B cell (primary cell): ENCODE measurements at regions not wholly inside any gene's neighbourhood (a gene's known extent, or its start where the extent isn't known, plus 50 kb on each side); places are given as distances from the start of the nearest gene placed in this dataset.

ENCODE experiments used
- ATAC-seq: fragments of 200-7000 bp; cut with Tn5 transposase; one replicate; pipeline ENCODE4 v1.10.0; 2021; ENCODE audit warnings: low read depth, mild to moderate bottlenecking, moderate number of reproducible peaks, moderate library complexity
- CTCF ChIA-PET: fragments of 350-600 bp; sonication (Branson Sonifier 250); formaldehyde crosslinking; loops from one replicate; lab custom pipeline; 2021; ENCODE audit warnings: antibody characterized with exemption, inconsistent platforms; lab: Charles Lee
- POLR2A ChIA-PET: fragments of 350-600 bp; sonication (Branson Sonifier 250); formaldehyde crosslinking; loops from one replicate; lab custom pipeline; 2021; ENCODE audit warnings: antibody characterized with exemption; lab: Charles Lee
- DNase-seq: peaks from one replicate; pipeline ENCODE4 v3.0.0; 2013
- H2AFZ ChIP-seq: 2 replicates; pipeline ENCODE4 v1.6.1; 2012; ENCODE audit warnings: mild to moderate bottlenecking, low read depth, low read length; ENCODE audit not compliant: insufficient read depth, poor library complexity, severe bottlenecking
- H3K27ac ChIP-seq, 2 donors: 1 replicate in 1 of 2; 2 replicates in 1 of 2; pipeline ENCODE4 v1.5.1; 2012 to 2013; ENCODE audit warnings: low read length in 2 of 2, mild to moderate bottlenecking in 2 of 2, moderate library complexity in 1 of 2
- H3K27me3 ChIP-seq, 4 experiments: fragments of 200-600 bp in 1 of 4; sonication (generic) in 1 of 4; replicated peaks in 1 of 4; 1 replicate in 2 of 4; 2 replicates in 2 of 4; pipeline versions ENCODE4 v1.6.1 to v1.7.0; 2013 to 2016; ENCODE audit warnings: low read length in 3 of 4, mild to moderate bottlenecking in 2 of 4, mixed read lengths in 1 of 4, moderate library complexity in 1 of 4; ENCODE audit not compliant: insufficient read depth in 4 of 4, control insufficient read depth in 3 of 4; ENCODE audit errors: control extremely low read depth in 1 of 4
- H3K36me3 ChIP-seq, 2 experiments: replicated peaks in 1 of 2; 1 replicate in 1 of 2; 2 replicates in 1 of 2; pipeline versions ENCODE4 v1.6.1 to v1.7.1; 2013; ENCODE audit warnings: low read length in 1 of 2; ENCODE audit not compliant: insufficient read depth in 2 of 2, control insufficient read depth in 1 of 2; ENCODE audit errors: control extremely low read depth in 1 of 2, extremely low read depth in 1 of 2
- H3K4me1 ChIP-seq, 2 donors: fragments of 200-600 bp in 1 of 2; sonication (generic) in 1 of 2; 1 replicate in 1 of 2; 2 replicates in 1 of 2; pipeline versions ENCODE4 v1.5.1 to v1.6.1; 2013 to 2017; ENCODE audit warnings: low read length in 2 of 2; ENCODE audit not compliant: control insufficient read depth in 2 of 2, insufficient read depth in 2 of 2
- H3K4me2 ChIP-seq: replicated peaks from 2 replicates; pipeline ENCODE3; 2012; ENCODE audit warnings: mild to moderate bottlenecking, low read depth, low read length; ENCODE audit not compliant: poor library complexity, severe bottlenecking
- H3K4me3 ChIP-seq, 5 experiments: fragments of 200-600 bp in 1 of 5; sonication (generic) in 1 of 5; 1 replicate in 3 of 5; 2 replicates in 2 of 5; pipeline versions ENCODE4 v1.5.1 to v1.7.0; 2011 to 2016; ENCODE audit warnings: low read length in 4 of 5, mild to moderate bottlenecking in 4 of 5, low read depth in 2 of 5, control low read depth in 1 of 5, moderate library complexity in 1 of 5; ENCODE audit not compliant: insufficient read depth in 1 of 5; ENCODE audit errors: control extremely low read depth in 1 of 5, extremely low read depth in 1 of 5
- H3K79me2 ChIP-seq: fragments of 200-600 bp; sonication (generic); one replicate; pipeline ENCODE4 v1.6.0; 2016; ENCODE audit warnings: low read length; ENCODE audit not compliant: control insufficient read depth, insufficient read depth
- H3K9ac ChIP-seq: fragments of 200-600 bp; sonication (generic); 2 replicates; pipeline ENCODE4 v1.6.1; 2017; ENCODE audit warnings: mild to moderate bottlenecking, low read length, moderate library complexity
- H3K9me3 ChIP-seq, 3 donors: one replicate each; pipeline versions ENCODE4 v1.6.1 to v1.7.1; 2013; ENCODE audit warnings: low read length in 2 of 3; ENCODE audit not compliant: control insufficient read depth in 2 of 3, insufficient read depth in 1 of 3; ENCODE audit errors: control extremely low read depth in 1 of 3
- H4K20me1 ChIP-seq: 2 replicates; pipeline ENCODE4 v1.6.0; 2012; ENCODE audit warnings: mild to moderate bottlenecking, low read length; ENCODE audit not compliant: insufficient read depth, control insufficient read depth, poor library complexity, severe bottlenecking
- H3K27ac Mint-ChIP-seq: one replicate; pipeline ENCODE4 v1.8.0; 2021; ENCODE audit warnings: mixed read lengths
- H3K27me3 Mint-ChIP-seq: one replicate; pipeline ENCODE4 v1.8.0; 2021; ENCODE audit warnings: mixed read lengths
- H3K4me1 Mint-ChIP-seq: one replicate; pipeline ENCODE4 v1.8.0; 2021; ENCODE audit warnings: mixed read lengths
- H3K4me3 Mint-ChIP-seq: one replicate; pipeline ENCODE4 v1.8.0; 2021; ENCODE audit warnings: mixed read lengths
- H3K9me3 Mint-ChIP-seq: one replicate; pipeline ENCODE4 v1.8.0; 2022; ENCODE audit warnings: mixed read lengths; ENCODE audit not compliant: insufficient read depth
- CTCF ChIP-seq: fragments of 200-600 bp; IDR thresholded peaks from one replicate; pipeline ENCODE4 v1.8.0; 2022; ENCODE audit warnings: antibody characterized with exemption, mild to moderate bottlenecking
- EZH2 ChIP-seq: IDR thresholded peaks from 2 replicates; pipeline ENCODE4 v1.6.1; 2012; ENCODE audit warnings: borderline replicate concordance, low read depth, mild to moderate bottlenecking, moderate library complexity, low read length; ENCODE audit not compliant: insufficient read depth, poor library complexity, severe bottlenecking
- WGBS: methylation state at CpG from one replicate; pipeline ENCODE4 v1.1.5; 2013; ENCODE audit warnings: missing lambda C conversion rate; ENCODE audit not compliant: insufficient coverage; 5-methylcytosine and 5-hydroxymethylcytosine counted together
- intact Hi-C: fragments of 100-400 bp; cut with micrococcal nuclease; formaldehyde crosslinking; loops from one replicate; pipeline ENCODE4 v1.10.0; 2022

- Histone ChIP-seq H3K4me3 (no peak overlapping the region), H3K79me2 (no peaks in the 10 kb centered on the region), H3K27me3 (no peaks in the 10 kb centered on the region), H3K9ac (no peak overlapping the region), H2AFZ (no peak overlapping the region), H3K4me1 (no peaks in the 10 kb centered on the region), H3K4me2 (no peak overlapping the region), H3K27ac (no peak overlapping the region), H3K9me3 (peaks cover 0 to 2% (median 0%) of the 10 kb centered on the region in 3 donors), H4K20me1 (no peaks in the 10 kb centered on the region), H3K36me3 (no peaks in the 10 kb centered on the region)
- ATAC-seq: no peak
- H3K27me3 Mint-ChIP-seq: no peaks in the 10 kb centered on the region
- POLR2A ChIA-PET: no interaction called here
- no peaks in the 10 kb centered on the region for H3K4me1 Mint-ChIP-seq
- no peak overlapping the region for H3K27ac Mint-ChIP-seq
- CTCF ChIA-PET: interaction anchor here (0.7 kb wide), 1 partner anchor 9 kb away, joined by 3 read pairs; no protein-coding TSS in a partner anchor
- DNase-seq: no peak
- TF ChIP-seq CTCF (no peak), EZH2 (no peak)
- no CpG with 5 or more reads among the region's 1 CpG for WGBS
- no peak overlapping the region for H3K4me3 Mint-ChIP-seq
- H3K9me3 Mint-ChIP-seq: no peaks in the 10 kb centered on the region
- intact Hi-C loops: no loop called here
Observed at GRCh38 chr9:106783121-106783520, 79.8 kb upstream of the ZNF462 start.

GRCh38 chr9:106784076-106784475, 78.9 kb upstream of the ZNF462 start:
- Histone ChIP-seq H3K4me1 (no peaks in the 10 kb centered on the region), H4K20me1 (no peaks in the 10 kb centered on the region), H3K4me2 (no peak overlapping the region), H2AFZ (no peak overlapping the region), H3K9ac (no peak overlapping the region), H3K9me3 (peaks cover 0 to 2% (median 0%) of the 10 kb centered on the region in 3 donors), H3K27me3 (no peaks in the 10 kb centered on the region), H3K79me2 (no peaks in the 10 kb centered on the region), H3K36me3 (no peaks in the 10 kb centered on the region), H3K27ac (no peak overlapping the region), H3K4me3 (no peak overlapping the region)
- H3K27me3 Mint-ChIP-seq: no peaks in the 10 kb centered on the region
- no CpG with 5 or more reads among the region's 3 CpGs for WGBS
- TF ChIP-seq EZH2 (no peak), CTCF (no peak)
- intact Hi-C loops: no loop called here
- no peak overlapping the region for H3K27ac Mint-ChIP-seq
- ChIA-PET CTCF (no interaction called here), POLR2A (no interaction called here)
- ATAC-seq (no peak), DNase-seq (no peak)
- H3K9me3 Mint-ChIP-seq: no peaks in the 10 kb centered on the region
- no peak overlapping the region for H3K4me3 Mint-ChIP-seq
- H3K4me1 Mint-ChIP-seq: no peaks in the 10 kb centered on the region
